LNCaP clone FGC (cell line): ENCODE measurements at regions not wholly inside any gene's neighbourhood (a gene's known extent, or its start where the extent isn't known, plus 50 kb on each side); places are given as distances from the start of the nearest gene placed in this dataset.
"Not testable (repeated sequence)": the region's sequence is repeated elsewhere in the genome, so short reads cannot be mapped to it uniquely, and the experiment has no call there.

ENCODE experiments used
- DNase-seq: peaks from one replicate; pipeline ENCODE4 v3.0.0-alpha.2; 2011; ENCODE audit warnings: low read depth
- H3K4me3 ChIP-seq: 2 replicates; pipeline ENCODE4 v1.5.1; 2011; ENCODE audit warnings: mild to moderate bottlenecking, low read depth, low read length, control low read depth
- TF ChIP-seq, protein P1 (sequence below): IDR thresholded peaks from 2 replicates; pipeline ENCODE4 v1.5.1; 2012; ENCODE audit warnings: mild to moderate bottlenecking; ENCODE audit not compliant: control insufficient read depth, insufficient read depth; ENCODE audit errors: extremely low read depth

- no peak overlapping the region for H3K4me3 ChIP-seq
- TF ChIP-seq, protein P1, sequence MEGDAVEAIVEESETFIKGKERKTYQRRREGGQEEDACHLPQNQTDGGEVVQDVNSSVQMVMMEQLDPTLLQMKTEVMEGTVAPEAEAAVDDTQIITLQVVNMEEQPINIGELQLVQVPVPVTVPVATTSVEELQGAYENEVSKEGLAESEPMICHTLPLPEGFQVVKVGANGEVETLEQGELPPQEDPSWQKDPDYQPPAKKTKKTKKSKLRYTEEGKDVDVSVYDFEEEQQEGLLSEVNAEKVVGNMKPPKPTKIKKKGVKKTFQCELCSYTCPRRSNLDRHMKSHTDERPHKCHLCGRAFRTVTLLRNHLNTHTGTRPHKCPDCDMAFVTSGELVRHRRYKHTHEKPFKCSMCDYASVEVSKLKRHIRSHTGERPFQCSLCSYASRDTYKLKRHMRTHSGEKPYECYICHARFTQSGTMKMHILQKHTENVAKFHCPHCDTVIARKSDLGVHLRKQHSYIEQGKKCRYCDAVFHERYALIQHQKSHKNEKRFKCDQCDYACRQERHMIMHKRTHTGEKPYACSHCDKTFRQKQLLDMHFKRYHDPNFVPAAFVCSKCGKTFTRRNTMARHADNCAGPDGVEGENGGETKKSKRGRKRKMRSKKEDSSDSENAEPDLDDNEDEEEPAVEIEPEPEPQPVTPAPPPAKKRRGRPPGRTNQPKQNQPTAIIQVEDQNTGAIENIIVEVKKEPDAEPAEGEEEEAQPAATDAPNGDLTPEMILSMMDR, result no peak
These were observed 246.1 kb downstream of the SI start for GRCh38 chr3:164832216-164832615.

GRCh38 chr3:164818318-164818717 lies 260.0 kb downstream of the SI start:
- H3K4me3 ChIP-seq, result no peak overlapping the region
- TF ChIP-seq, protein P1, result no peak
- DNase-seq, result no peak

More at GRCh38 chr3:164832216-164832615, 246.1 kb downstream of the SI start:
- DNase-seq, result no peak

DNA sequence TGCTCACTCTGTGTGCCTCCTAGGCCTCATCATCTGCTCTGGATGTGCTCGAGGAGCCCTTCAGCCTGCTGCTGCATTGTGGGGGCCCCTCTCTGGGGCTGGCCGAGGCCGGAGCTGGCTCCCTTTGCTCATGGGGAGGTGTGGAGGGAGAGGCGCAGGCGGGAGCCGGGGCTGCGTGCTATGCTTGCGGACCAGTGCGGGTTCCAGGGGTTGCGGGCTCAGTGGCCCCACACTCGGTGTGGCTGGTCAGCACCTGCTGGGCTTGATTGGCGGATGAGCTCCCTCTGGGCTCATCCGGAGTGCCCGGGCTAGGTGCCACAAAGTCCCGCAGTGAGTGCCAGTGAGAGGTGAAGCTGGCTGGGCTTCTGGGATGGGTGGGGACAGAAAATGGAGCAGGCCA lies 264.2 kb downstream of the SI start:
- TF ChIP-seq, protein P1, result no peak
- no peak for DNase-seq
- no peak overlapping the region for H3K4me3 ChIP-seq

GRCh38 chr3:164812042-164812441 lies 266.3 kb downstream of the SI start:
- no peak for DNase-seq
- TF ChIP-seq, protein P1, result no peak
- H3K4me3 ChIP-seq, result no peak overlapping the region

GRCh38 chr3:164806188-164806587 lies 272.1 kb downstream of the SI start:
- no peak overlapping the region for H3K4me3 ChIP-seq
- DNase-seq, result peak; percentile 17
- TF ChIP-seq, protein P1, result peak; percentile 68

DNA sequence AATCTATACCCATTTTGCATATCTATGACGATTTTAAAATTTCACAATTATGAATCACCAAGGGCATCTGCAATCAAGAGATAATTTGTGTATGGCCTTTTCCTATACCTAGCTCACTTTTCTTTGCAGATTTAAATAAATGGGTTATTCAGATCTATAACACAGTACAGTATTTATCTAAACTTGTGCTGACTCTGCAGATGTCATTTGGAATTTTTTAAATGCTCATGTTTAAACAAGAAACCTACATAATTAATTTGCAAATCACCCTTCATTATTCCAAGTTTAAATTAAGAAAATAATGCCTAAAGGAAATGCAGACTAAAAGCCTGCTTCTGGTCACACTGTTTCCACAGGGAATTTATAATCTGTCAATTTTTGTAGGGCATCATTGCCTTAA lies 284.2 kb downstream of the SI start:
- TF ChIP-seq, protein P1, result no peak
- H3K4me3 ChIP-seq, result no peak overlapping the region
- no peak for DNase-seq

DNA sequence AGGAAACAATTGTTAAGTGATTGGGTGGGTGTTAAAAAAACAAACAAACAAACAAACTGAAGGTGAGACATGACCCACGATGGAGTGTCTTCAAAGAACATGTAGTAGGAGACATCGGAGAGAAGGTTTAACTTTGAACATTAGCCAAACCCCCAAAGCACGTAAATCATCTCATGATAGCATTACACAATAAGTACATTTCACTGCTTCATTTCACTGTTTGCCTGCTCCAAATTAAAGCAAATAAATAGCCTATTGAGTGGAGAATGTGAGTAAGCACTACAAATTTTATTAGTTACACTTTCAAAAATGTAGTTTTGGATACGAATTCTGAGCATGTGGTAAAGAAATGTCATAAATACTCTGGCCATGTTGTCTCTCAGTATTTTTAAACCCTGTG lies 287.0 kb downstream of the SI start:
- no peak overlapping the region for H3K4me3 ChIP-seq
- DNase-seq, result no peak
- TF ChIP-seq, protein P1, result no peak

- H3K4me3 ChIP-seq, DNase-seq: not testable (repeated sequence)
These were observed 293.9 kb downstream of the SI start for GRCh38 chr3:164784407-164784806.
